COLO829 (cell line): ENCODE measurements at regions not wholly inside any gene's neighbourhood (a gene's known extent, or its start where the extent isn't known, plus 50 kb on each side); places are given as distances from the start of the nearest gene placed in this dataset.

Source experiments
- DNase-seq: peaks from one replicate; pipeline ENCODE4 v3.0.0; 2012; ENCODE audit warnings: low spot score

DNA sequence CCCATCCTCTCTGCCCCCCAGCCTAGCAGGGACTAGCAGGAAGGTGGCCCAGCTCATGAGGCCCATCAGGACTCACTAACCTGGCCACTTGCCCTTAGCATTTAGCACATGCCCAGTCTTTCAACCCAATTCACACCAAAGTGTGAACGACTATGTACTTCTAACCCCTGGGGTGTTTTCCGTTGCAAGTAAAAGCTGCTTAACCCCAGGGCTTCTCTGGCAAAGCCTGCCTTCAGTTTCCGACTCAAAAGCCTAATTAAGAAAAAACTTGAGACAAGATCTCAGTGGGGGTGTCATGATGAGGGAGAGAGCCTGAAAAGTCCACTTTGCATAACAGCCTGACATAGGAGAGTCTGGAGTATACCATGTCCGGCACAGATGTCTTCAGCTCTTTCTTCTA is 347.8 kb downstream of the MN1 start:
- no peak for DNase-seq

GRCh38 chr22:27454807-27455450 is 346.6 kb downstream of the MN1 start:
- DNase-seq: no peak

DNA sequence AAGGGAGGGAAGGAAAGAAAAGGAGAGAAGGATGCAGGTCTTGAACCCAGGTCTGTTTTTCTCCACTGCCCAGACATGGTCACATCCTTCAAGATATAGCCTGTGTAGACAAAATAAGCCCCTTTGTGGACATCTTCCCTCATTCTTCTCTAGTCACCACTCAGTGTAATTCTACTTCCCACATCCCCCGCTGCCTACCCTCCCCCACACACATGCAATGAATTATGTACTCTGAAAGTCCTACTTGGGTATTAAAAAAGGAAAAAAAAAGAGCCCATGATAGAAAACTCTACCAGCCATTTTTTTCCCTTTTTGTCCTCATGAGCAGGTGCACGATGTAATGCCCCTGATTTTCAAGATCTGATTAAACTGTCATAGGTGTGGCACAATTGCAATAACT is 346.0 kb downstream of the MN1 start:
- DNase-seq: no peak

GRCh38 chr22:27456696-27457503 is 344.7 kb downstream of the MN1 start:
- DNase-seq: no peak

DNA sequence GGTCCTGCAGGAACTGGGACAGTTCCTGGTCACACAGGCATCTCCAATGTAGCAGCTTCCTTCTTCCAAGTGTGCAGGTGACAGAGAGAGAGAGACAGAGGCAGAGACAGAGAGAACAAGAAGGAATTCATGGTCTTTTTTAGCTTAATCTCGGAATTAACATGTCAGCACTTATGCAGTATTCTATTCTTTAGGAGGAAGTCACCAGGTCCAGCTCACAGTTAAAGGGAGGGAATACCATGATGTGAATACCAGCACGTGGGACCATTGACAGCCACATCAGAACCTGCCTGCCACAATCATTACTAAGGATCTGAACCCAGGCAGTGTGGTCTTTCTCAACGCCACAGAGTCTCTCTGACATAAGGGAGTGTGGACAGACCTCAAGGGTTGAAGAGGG is 341.6 kb downstream of the MN1 start:
- no peak for DNase-seq

DNA sequence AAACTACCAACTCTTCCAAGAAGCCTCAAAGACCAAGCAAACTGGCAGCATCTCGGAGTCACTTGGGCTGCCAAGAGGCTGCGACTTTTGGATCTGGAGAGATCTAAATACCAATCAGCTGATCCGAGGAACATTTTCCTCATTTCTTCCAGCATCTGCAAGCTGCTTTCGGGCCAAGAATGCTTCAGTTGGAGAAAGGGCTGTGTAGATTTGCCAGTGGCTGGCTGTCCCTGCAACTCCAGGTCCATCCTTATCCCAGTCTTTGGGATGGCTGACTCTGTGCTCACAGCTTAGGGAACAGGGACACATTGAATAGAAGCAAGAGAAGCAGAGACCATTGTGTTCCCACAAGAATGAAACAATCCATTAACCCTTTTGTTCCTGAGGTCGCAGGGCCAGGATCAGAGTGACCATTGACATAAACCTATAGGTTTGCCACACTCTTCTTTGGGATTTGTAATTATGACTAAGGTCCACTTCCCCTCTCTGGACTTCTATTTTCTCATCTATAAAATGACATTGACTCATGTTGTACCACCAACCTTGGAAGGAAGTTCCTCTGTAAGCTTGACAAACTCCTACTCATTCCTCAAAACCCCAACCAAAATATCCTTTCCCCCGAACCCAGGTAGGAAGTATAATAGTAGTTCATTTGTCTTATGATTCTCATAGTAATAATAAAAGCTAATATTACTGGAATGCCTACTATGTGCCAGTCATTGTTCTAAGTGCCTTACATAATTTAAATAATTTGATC is 340.8 kb downstream of the MN1 start:
- DNase-seq: no peak

- no peak for DNase-seq
Measured at GRCh38 chr22:27461470-27461869, 340.1 kb downstream of the MN1 start.

DNA sequence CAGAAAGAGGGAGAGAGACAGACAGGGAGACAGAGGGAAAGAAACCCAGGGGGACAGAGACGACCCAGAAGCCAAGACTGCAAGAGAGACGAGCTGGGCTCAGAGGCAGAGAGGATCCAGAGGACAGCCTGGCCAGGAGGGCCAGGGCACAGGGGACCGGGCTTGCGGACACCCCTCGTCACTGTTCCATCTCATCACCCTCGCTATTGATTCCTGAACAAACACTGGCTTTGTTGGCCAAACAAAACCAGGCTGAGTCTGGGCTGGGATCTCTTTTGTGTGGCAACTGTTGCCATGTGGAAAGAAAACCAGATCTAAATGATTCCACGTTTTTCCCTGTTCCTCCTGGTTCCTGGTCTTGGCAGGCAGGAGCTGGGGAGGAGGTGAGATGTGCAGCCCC is 339.4 kb downstream of the MN1 start:
- no peak for DNase-seq

DNA sequence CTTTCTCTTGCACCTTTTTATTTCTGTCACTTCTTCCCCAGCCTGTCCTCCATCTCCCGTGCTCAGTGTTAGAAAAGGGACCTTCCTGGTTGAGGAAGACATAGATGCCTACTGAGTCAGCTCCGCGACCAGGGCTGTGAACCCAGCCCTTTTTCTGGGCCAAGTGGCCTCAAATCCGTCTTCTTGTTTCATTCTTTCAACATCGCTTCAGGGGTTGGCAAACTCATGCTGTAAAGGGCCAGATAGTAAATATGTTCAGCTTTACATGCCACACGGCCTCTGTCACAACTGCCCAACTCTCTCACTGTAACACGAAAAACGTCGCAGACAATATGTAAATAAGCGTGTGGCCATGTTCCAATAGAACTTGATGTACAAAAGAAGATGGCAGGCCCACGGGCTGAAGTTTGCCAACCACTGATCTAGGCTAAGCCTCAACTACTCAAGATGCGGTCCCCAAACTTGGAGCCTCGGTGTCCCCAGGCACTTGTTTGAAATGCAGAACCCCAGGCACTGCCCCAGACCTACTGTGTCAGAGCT is 338.4 kb downstream of the MN1 start:
- DNase-seq: no peak

DNA sequence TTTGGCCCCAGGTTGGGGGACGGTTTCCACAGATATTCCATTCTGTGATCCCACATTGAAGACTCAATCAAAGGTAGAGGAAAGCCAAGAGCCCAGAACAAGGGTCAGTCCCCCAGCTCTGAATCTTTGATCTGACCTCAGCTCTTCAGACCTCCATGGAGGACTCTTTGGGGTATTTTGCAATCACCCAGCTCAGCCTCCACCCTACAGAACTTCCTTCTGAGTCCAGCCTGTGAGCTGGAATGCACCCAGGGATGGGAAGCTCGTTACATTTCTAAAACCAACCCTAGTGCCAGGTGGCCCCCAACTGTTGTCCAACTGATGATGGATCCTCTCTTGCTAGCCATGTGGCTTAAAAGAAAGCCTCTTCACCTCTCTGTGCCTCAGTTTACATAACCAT is 335.3 kb downstream of the MN1 start:
- no peak for DNase-seq

- DNase-seq: no peak
Measured at GRCh38 chr22:27466778-27467438, 334.6 kb downstream of the MN1 start.

DNA sequence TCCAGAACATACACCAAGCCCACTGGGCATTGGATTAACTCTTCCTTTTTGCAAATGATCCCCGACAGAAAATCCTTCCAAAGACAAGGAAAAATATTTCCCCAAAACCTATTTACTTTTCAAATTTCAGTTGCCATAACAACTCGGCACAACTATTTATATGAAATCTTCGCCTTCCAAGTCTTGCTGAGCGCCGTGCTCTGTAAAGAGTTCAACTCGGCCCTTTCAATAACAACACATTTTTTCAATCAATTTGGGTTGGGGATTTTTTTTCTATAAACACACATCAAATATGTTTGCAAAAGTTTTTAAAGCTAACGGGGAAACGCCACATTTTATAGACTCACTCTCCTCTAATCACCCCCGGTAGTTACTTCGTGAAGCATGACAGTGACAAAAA is 333.8 kb downstream of the MN1 start:
- no peak for DNase-seq

GRCh38 chr22:27468712-27469111 is 332.8 kb downstream of the MN1 start:
- DNase-seq: no peak

DNA sequence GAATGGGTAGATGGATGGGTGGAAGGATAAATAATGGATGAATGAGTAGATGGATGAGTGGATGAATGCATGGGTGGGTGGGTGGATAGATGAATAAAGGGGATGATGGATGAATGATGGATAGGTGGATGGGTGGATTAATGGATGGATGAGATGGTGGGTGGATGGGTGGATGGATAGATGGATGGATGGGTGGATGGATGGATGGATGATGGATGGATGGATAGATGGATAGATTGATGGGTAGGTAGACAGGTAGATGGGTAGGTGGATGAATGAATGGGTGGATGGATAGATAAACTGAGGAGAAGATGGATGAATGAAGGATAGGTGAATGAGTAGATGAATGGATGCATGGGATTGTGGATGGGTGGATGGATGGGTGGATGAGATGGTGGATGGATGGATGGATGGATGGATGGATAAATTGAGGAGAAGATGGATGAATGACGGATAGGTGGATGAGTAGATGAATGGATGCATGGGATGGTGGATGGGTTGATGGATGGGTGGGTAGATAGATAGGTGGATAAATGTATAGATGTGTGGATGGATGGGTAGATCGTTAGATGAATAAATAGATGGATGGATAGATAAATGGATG is 331.3 kb downstream of the MN1 start:
- no peak for DNase-seq

DNA sequence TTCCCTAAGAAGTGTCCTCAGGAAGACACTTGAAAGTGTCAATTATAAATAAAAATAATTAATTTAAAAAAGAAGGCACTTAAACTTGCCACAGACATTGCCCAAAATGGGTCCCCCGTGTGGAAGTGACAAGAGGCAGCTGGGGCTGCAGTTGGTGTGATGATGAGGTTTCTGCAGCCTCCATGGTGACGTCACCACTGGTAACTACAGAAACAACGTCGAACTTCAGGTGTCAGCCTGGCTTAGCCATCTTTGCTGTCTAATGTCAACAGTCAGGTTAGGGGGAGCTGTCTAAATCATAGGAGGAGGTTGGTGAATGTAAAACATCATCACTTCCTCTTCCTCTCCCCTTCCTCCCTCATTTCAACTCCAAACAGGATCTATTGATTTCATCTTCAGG is 328.6 kb downstream of the MN1 start:
- DNase-seq: no peak

DNA sequence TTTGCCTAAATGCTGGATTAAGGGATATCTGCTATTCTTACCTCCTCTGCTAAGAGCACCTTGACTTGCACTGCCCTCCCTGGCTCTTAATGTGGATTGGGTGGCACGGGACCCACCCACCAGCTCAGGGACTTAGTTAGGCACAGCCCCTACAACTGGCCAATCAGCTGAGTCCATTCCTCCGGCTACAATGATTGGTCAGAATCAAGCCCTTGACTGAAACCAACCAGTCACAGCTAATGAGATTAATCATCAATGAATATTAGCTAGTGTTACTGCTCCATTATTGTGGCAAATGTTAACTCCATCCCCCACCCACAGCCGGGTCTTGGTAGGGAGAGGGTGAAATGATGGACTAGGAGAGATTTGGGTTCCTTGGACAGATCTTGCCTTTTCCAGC is 328.0 kb downstream of the MN1 start:
- DNase-seq: no peak

GRCh38 chr22:27474112-27474571 is 327.4 kb downstream of the MN1 start:
- DNase-seq: no peak

DNA sequence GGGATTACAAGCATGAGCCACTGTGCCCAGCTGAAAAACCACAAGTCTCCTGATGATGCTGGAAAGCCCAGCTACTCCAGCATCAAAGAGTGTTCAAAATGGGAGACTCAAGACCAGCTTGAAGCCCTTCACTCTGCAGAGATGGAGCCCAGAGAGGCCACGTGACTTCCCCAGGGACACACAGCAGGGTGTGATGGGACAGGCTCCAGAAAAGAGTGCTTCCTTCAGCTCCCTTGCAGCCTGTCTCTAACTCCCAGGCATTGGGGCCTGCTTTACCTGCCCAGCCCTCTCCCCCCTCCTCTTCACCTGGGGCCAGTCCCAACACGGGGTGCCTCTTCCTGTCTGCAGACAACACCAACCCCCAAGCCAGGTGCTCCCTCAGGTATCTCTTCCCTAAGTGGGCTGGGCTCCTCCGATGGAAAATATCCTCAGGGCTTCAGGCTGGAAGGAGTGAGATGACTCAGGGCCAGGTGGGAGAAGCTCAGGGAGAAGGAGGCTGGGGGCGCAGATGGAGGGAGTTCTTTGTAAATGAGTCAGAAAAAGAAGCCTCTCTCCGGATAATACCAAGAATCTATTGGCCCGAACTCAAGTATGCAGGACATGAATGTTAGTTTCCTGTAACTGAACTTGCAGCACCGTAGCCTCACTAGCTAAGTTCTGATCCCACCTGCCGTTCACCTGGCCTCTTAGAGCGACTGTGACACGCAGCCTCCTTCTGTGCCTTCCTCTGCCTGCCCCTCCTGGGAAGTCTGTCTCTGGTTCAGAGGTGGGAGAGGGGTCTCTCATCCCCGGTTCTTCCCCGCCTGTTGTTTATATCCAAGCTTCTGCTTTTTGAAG is 326.6 kb downstream of the MN1 start:
- DNase-seq: peak; percentile 30

GRCh38 chr22:27475548-27475897 is 326.0 kb downstream of the MN1 start:
- DNase-seq: no peak

DNA sequence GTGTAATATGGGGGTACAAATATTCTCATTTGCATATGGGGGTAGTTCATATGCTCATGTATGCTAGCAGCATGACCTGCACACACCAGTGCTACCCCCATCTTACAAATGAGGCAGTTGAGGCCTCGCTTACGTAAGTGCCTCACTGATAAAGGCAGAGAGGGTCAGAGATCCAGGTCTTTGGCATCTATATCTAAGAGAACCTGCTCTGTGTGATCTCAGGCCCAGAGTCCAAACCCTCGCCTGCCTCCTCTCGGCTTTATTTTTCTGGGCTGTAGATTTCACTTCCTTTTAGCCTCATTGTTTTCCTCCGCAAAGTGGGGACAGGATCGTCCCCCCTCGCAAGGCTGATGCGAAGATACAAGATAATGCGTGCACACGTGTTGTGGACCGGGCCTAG is 325.2 kb downstream of the MN1 start:
- no peak for DNase-seq

GRCh38 chr22:27476729-27477128 is 324.8 kb downstream of the MN1 start:
- DNase-seq: no peak
